GM21360 (cell line): ENCODE measurements at regions not wholly inside any gene's neighbourhood (a gene's known extent, or its start where the extent isn't known, plus 50 kb on each side); places are given as distances from the start of the nearest gene placed in this dataset.
"Not testable (repeated sequence)": the region's sequence is repeated elsewhere in the genome, so short reads cannot be mapped to it uniquely, and the experiment has no call there.

ENCODE experiments used
- ATAC-seq: cut with Tn5 transposase; IDR thresholded peaks from one replicate; pipeline ENCODE4 v1.9.1; 2021; ENCODE audit warnings: mild to moderate bottlenecking, moderate library complexity; ENCODE audit not compliant: unreplicated experiment

DNA sequence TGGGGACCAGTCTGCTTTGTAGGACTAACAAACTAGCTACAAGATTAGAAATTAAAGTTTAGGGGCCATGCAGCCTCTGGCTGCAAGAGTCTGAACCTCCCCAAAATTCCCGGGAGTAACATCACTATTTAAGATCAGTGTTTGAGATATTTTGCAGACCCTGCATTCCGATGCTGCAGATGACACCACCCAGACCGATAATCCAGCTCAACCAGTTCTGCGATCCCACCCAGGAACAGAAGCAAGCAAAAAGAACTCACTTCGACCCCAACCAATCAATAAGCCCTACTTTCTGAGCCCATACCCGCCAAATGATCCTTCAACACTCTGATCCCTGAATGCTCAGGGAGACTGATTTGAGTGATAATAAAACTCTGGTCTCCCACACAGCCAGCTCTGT lies 877.8 kb downstream of the FAT4 start:
- no peak for ATAC-seq

DNA sequence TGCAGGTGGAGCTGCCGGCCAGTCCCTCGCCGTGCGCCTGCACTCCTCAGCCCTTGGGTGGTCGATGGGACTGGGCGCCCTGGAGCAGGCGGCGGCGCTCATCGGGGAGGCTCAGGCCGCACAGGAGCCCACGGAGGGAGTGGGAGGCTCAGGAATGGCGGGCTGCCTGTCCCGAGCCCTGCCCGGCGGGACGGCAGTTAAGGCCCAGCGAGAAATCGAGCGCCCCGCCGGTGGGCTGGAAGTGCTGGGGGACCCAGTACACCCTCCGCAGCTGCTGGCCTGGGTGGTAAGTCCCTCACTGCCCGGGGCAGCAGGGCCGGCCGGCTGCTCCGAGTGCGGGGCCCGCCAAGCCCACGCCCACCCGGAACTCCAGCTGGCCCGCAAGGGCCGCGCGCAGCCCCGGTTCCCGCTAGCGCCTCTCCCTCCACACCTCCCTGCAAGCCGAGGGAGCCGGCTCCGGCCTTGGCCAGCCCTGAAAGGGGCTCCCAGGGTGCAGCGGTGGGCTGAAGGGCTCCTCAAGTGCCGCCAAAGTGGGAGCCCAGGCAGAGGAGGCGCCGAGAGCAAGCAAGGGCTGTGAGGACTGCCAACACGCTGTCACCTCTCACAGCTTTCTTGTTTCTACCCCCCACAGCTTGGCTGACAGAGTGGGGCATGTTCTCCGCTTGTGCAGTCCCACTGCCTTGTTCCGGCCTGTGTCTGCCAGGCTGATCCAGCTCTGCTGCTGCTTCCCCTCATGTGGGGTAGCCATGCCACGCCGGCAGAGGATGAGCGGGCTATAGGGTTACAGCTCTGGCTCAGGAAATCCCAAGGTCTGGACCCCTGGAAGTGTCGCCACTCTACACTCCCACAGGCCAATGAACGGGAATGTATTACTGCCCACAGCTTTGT lies 886.7 kb downstream of the FAT4 start:
- ATAC-seq: not testable (repeated sequence)

GRCh38 chr4:126202226-126202625 lies 887.5 kb downstream of the FAT4 start:
- no peak for ATAC-seq

- ATAC-seq: no peak
Measured at GRCh38 chr4:126207910-126208309, 893.2 kb downstream of the FAT4 start.

DNA sequence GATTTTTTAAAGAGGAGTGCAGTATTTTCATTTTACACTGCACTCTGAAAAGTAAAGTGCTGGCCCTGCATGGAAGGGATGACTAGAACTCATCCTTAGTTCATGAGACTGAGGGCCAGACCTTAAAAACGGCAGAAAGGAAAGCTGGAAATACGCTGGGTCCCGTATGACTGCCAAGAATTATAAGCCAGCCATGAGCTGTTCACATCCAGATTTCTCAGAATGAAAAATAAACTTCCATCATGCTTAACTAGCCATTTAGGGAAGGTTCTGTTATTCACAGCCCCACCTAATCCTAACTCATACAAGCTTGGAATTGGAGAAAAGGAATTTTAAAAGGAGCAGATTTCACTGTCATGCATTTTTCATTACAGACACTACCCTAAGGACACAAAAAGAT lies 894.4 kb downstream of the FAT4 start:
- ATAC-seq: no peak

GRCh38 chr4:126213996-126214395 lies 899.2 kb downstream of the FAT4 start:
- ATAC-seq: no peak

- ATAC-seq: no peak
Measured at GRCh38 chr4:126215759-126216158, 901.0 kb downstream of the FAT4 start.

GRCh38 chr4:126216611-126217010 lies 901.9 kb downstream of the FAT4 start:
- ATAC-seq: no peak

- ATAC-seq: no peak
Measured at GRCh38 chr4:126221282-126221681, 906.5 kb downstream of the FAT4 start.

DNA sequence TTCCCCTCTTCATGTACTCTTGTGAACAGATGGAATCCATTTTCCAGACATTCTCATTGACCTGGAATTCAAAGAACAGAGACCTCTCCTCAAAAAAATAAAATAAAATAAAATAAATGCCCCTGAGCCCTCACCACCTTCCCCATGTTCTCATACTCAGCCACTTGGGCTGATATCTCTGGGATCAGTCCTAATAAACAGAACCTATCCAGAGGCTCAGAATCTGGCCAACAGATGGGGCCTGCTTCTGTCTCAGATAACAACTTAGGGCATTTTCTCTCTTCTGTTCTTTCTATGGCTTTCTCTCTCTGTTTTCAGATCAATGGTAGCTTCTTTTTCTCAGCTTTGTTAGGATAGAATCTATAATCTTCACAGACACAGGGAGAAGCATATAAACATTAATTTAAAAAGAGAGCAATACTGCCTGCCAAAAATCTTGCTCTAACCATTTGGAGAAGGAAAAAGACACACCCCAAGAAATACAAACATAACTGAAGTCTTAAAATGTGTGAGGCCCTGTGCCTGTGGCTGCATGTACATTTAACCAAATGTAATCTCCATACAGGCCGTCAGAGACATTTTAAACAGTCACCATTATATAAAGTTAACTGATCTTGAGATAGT lies 907.1 kb downstream of the FAT4 start:
- ATAC-seq: no peak

DNA sequence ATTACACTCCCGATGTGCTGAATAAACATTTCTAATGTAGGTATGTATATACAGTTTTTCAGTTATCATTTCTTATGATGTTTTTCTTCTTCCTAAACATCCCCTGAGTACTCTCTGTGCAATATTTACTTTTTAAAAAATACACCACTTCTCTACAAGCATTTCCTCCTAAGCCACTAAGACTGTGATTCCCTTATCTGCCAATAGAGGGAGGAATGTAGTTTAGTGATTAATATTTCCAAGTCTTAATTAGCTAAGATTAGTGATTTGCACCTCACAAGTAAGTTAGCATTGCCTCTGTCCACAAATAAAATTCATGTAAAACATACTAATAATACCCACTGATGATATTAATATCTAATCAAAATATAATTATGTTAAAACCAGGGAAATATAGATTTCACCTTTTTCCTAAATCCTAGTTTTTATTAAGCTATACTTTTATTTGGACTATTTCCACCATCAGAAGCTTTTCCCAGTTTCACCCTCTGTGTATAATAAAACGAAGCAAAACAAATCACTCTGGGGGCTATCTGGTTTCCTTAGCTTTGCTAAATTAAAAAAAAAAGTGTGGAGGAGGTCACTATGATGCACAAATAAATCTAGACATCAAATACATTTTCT lies 909.1 kb downstream of the FAT4 start:
- ATAC-seq: no peak

DNA sequence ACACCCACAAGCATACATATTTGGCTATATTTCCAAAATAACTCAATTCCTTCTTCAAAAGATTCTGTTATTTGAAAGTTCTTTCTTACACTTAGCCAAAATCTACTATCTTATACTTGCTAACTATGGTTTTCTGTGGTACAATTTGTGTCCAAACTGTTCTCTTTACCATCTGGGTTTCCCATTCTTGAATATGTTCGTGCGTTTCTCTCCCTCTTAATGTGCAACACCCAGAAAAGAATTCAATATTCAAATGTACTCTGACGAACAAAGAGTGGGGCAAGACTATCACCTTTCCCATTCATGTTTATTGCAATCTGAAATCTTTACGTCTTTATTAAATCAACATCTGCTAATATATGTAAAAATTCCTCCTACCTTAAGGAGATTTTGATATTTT lies 912.7 kb downstream of the FAT4 start:
- ATAC-seq: no peak

DNA sequence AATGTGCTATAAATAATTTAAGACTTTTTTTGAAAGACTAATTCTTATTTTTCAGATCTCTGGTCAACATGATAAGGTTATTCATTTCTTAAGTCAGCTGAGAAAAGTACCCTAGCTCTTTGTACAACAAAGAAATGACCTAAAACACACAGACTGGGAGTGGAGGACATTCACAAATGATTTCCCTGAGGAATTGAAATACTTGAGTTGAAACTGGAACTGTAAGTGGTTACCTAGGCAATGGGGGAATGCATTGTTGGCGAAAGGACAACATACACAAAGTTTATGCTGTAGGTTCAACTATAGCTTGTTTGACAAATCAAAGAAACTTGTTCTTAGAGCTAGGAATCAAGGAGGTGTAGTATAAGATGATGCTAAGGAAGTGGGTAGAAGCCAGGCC lies 915.5 kb downstream of the FAT4 start:
- no peak for ATAC-seq

- no peak for ATAC-seq
Measured at GRCh38 chr4:126233483-126233882, 918.7 kb downstream of the FAT4 start.

DNA sequence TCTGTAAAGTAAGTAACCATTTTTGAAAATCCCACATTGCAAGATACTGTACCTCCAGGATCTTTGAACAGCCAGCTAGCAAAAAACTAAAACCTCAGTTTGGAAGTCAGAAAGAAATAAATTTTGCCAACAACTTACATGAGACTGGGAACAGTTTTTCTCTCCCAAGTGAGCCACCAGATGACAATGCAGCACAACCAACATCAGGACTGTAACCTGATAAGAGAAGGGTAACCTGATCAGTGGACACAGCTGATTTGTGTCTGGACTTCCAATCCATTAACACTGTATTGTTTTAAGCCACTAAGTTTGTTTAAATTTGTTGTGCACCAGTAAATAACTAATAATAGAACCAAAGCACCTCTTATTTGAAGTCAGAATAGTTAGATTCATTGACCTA lies 923.3 kb downstream of the FAT4 start:
- ATAC-seq: no peak

DNA sequence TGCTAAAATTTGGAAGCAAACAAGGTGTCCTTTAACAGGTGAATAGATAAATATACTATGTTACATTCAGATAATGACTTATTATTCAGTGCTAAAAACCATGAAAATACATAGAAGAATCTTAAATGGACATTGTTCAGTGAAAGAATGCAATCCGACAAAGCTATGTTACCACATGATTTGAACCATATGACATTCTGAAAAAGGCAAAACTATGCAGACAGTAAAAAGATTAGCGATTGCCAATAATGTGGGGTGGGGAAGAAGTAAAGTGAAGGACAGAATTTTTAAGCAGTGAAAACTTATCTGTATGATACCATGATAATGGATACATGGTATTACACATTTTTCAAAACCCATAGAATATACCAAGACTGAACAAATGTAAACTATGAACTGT lies 926.9 kb downstream of the FAT4 start:
- no peak for ATAC-seq

GRCh38 chr4:126242679-126243390 lies 928.1 kb downstream of the FAT4 start:
- ATAC-seq: no peak

DNA sequence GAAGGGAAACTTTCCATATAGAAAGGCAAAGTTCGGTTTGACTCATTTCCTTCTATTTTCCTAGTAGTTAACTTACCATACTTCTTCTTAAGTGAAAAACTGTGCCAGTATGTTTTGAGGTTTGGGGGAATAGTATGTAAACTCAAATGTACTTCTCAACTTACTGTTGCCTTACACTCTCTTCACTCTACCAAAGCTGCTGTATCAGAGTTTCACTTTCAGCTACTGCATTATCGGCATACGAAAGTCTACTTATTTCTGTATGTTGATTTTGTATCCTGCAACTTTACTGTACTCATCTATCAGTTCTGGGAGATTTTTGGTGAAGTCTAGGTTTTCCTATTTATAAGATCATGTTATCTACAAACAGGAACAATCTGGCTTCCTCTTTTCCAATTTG lies 932.7 kb downstream of the FAT4 start:
- no peak for ATAC-seq

- ATAC-seq: no peak
Measured at GRCh38 chr4:126250006-126250405, 935.3 kb downstream of the FAT4 start.

DNA sequence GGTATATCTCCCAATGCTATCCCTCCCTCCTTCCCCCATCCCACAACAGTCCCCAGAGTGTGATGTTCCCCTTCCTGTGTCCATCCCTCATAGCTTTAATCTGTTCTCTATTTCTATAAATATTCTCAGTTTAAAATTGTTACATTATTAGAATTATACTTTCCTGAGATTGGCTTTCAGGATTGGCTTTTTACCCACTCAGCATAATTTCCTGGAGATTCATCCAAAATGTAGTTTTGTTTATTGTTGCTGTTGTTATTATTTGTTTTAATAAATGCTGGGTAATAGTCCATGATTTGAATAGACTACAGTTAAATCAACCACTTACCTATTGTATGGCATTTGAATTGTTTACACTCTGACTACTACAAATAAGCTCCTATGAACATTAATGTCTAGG lies 936.4 kb downstream of the FAT4 start:
- ATAC-seq: no peak

- no peak for ATAC-seq
Measured at GRCh38 chr4:126262665-126263064, 947.9 kb downstream of the FAT4 start.
